NCI-H524 treated with DMSO at 0.1 percent for 48 hours (cell line): ENCODE measurements at regions not wholly inside any gene's neighbourhood (a gene's known extent, or its start where the extent isn't known, plus 50 kb on each side); places are given as distances from the start of the nearest gene placed in this dataset.

Experiments
- DNase-seq: peaks from one replicate; lab custom pipeline; 2025; lab: John Stamatoyannopoulos, UW

GRCh38 chr14:62270236-62270635 is 508.0 kb downstream of the SNAPC1 start:
- DNase-seq, result no peak

- no peak for DNase-seq
These were observed 518.1 kb downstream of the SNAPC1 start for GRCh38 chr14:62280366-62280765.

- no peak for DNase-seq
These were observed 521.6 kb downstream of the SNAPC1 start for GRCh38 chr14:62283837-62284236.

- DNase-seq, result no peak
These were observed 527.3 kb downstream of the SNAPC1 start for GRCh38 chr14:62289471-62289870.

- DNase-seq, result no peak
These were observed 538.9 kb downstream of the SNAPC1 start for GRCh38 chr14:62301080-62301479.

- no peak for DNase-seq
These were observed 539.7 kb downstream of the SNAPC1 start for GRCh38 chr14:62301911-62302310.

- no peak for DNase-seq
These were observed 541.2 kb downstream of the SNAPC1 start for GRCh38 chr14:62303437-62303836.

GRCh38 chr14:62304257-62304656 is 542.0 kb downstream of the SNAPC1 start:
- no peak for DNase-seq

GRCh38 chr14:62307844-62308243 is 545.6 kb downstream of the SNAPC1 start:
- DNase-seq, result no peak

GRCh38 chr14:62308316-62308715 is 546.1 kb downstream of the SNAPC1 start:
- DNase-seq, result no peak

- DNase-seq, result no peak
These were observed 546.7 kb downstream of the SNAPC1 start for GRCh38 chr14:62308891-62309290.

- no peak for DNase-seq
These were observed 551.0 kb downstream of the SNAPC1 start for GRCh38 chr14:62313212-62313611.

- DNase-seq, result no peak
These were observed 552.0 kb downstream of the SNAPC1 start for GRCh38 chr14:62314221-62314620.

- no peak for DNase-seq
These were observed 552.7 kb downstream of the SNAPC1 start for GRCh38 chr14:62314871-62315270.

- no peak for DNase-seq
These were observed 553.4 kb downstream of the SNAPC1 start for GRCh38 chr14:62315631-62316030.

GRCh38 chr14:62322216-62322615 is 560.0 kb downstream of the SNAPC1 start:
- DNase-seq, result no peak

- DNase-seq, result no peak
These were observed 567.2 kb downstream of the SNAPC1 start for GRCh38 chr14:62329427-62329826.

GRCh38 chr14:62347562-62348011 is 585.4 kb downstream of the SNAPC1 start:
- DNase-seq, result no peak

GRCh38 chr14:62357362-62357761 is 595.1 kb downstream of the SNAPC1 start:
- no peak for DNase-seq

- DNase-seq, result no peak
These were observed 601.9 kb downstream of the SNAPC1 start for GRCh38 chr14:62364161-62364560.

- DNase-seq, result no peak
These were observed 602.6 kb downstream of the SNAPC1 start for GRCh38 chr14:62364800-62365280.

GRCh38 chr14:62369919-62370560 is 607.8 kb downstream of the SNAPC1 start:
- peak; percentile 97 for DNase-seq

- no peak for DNase-seq
These were observed 611.7 kb downstream of the SNAPC1 start for GRCh38 chr14:62373944-62374343.

- DNase-seq, result no peak
These were observed 615.8 kb downstream of the SNAPC1 start for GRCh38 chr14:62378057-62378456.
